Tibial nerve (tissue), 4 donors: ENCODE measurements at regions not wholly inside any gene's neighbourhood (a gene's known extent, or its start where the extent isn't known, plus 50 kb on each side); places are given as distances from the start of the nearest gene placed in this dataset.

Source experiments
- DNase-seq, 2 donors: peaks; one replicate each; pipeline ENCODE4 v3.0.0-alpha.2; 2019; ENCODE audit warnings: low spot score in 2 of 2
- H3K27ac ChIP-seq, 4 donors: fragments of 200-600 bp; sonication (generic) in 3 of 4; one replicate each; pipeline ENCODE4 v1.5.1; 2017 to 2019; ENCODE audit warnings: mild to moderate bottlenecking in 1 of 4
- H3K27me3 ChIP-seq, 2 donors: fragments of 200-600 bp; sonication (generic) in 1 of 2; one replicate each; pipeline versions ENCODE4 v1.5.1 to v1.6.0; 2017 to 2019
- H3K36me3 ChIP-seq, 3 donors: fragments of 200-600 bp; sonication (generic); one replicate each; pipeline ENCODE4 v1.5.1; 2018 to 2019
- H3K4me1 ChIP-seq, 4 donors: fragments of 200-600 bp; sonication (generic) in 3 of 4; one replicate each; pipeline ENCODE4 v1.5.1; 2017 to 2019
- H3K4me3 ChIP-seq, 4 donors: fragments of 200-600 bp; sonication (generic) in 3 of 4; one replicate each; pipeline ENCODE4 v1.5.1; 2017 to 2019; ENCODE audit warnings: mild to moderate bottlenecking in 1 of 4, moderate library complexity in 1 of 4
- H3K9me3 ChIP-seq, 4 donors: fragments of 200-600 bp; sonication (generic) in 3 of 4; one replicate each; pipeline ENCODE4 v1.5.1; 2017 to 2019
- EP300 ChIP-seq, 2 donors: sonication (generic); formaldehyde crosslinking; IDR thresholded peaks; one replicate each; pipeline ENCODE4 v1.6.1; 2017; ENCODE audit warnings: antibody characterized with exemption in 2 of 2, mild to moderate bottlenecking in 1 of 2
- POLR2A ChIP-seq, 2 donors: fragments of 450-650 bp; IDR thresholded peaks; one replicate each; pipeline ENCODE4 v1.6.1; 2017; ENCODE audit warnings: antibody characterized with exemption in 2 of 2, mild to moderate bottlenecking in 2 of 2, moderate library complexity in 2 of 2
- WGBS, 2 donors: methylation state at CpG; one replicate each; pipeline ENCODE4 v1.1.5; 2018; 5-methylcytosine and 5-hydroxymethylcytosine counted together
- TF ChIP-seq, protein P1 (sequence below), 5 experiments: fragments of 200-600 bp in 3 of 5; fragments of 450-650 bp in 2 of 5; sonication (generic) in 3 of 5; IDR thresholded peaks; one replicate each; pipeline ENCODE4 v1.5.1; 2016 to 2019; ENCODE audit warnings: antibody characterized with exemption in 5 of 5, mild to moderate bottlenecking in 3 of 5, moderate library complexity in 2 of 5

DNA sequence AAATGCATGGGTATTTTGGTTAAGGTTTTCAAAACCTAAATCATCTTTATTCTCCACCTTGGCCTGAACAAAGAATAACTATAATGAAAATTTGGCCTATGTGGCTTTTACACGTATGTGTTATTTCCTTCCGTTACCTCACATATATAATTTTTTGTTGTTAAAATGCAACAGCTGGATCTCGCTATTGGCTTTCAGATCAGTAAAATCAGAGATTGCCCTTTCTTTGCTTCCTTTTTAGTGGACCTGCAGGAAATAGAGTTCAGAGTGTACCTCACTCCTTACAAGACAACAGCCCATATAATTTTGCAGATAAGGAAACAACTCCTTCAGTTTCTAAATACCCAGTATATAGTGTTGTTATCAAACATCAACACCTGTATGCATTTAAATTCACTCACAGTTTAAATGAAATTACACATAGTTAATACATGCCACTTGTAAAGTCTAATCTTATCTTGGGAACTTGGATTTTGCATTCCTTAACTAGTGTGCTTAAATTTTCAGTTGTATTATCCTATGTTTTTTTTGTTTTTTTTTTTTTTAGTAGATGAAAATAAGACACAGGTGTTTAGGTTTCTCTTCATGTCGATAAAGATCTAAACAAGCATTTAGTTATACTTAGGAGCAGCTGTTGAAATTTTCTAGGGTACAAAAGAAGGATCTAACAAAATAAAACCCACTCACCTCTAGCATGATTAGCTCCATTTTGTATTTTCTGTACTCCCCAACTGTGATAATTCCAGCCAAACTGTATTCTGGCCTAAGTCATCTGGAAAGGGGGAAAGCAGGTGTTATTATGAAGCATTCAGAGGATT lies 96.2 kb upstream of the SPRY1 start:
- Histone ChIP-seq H3K9me3 (no peaks in the 10 kb centered on the region), H3K4me1 (peaks cover 0 to 29% (median 3%) of the 10 kb centered on the region in 4 donors), H3K27ac (no peak overlapping the region), H3K36me3 (no peaks in the 10 kb centered on the region), H3K4me3 (no peak overlapping the region), H3K27me3 (no peaks in the 10 kb centered on the region)
- 85 to 86% methylated on average over 4 of the region's 4 CpGs for WGBS, 2 donors
- DNase-seq = no peak
- no peak for TF ChIP-seq POLR2A (IDR thresholded peaks at IDR 0.05)

DNA sequence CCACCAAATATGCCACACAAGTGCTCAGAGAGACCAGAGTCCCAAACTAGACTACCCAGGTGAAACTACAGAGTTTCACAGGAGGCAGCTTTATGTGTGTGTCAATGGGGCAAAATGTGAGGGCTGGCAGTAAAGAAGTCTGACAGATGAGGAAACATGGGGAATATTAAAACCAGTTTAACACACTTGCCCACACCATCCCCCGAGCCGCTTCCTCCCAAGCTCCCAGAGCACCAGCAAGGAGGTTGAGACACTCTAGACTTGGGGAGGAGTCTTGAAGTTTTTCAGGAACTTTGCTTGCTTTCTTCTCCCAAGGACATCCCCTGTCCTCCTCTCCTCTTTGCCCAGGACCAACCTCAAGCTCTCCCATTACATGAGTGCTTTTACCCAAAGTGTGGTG lies 94.7 kb upstream of the SPRY1 start:
- H3K4me3 ChIP-seq = no peak overlapping the region
- DNase-seq = no peak
- H3K9me3 ChIP-seq = no peaks in the 10 kb centered on the region
- peaks cover 0 to 26% (median 3%) of the 10 kb centered on the region in 4 donors for H3K4me1 ChIP-seq
- 92 to 97% methylated on average over 2 of the region's 2 CpGs for WGBS, 2 donors
- no peaks in the 10 kb centered on the region for H3K36me3 ChIP-seq
- no peak for TF ChIP-seq POLR2A (IDR thresholded peaks at IDR 0.05)
- TF ChIP-seq EP300 (IDR thresholded peaks at IDR 0.05) = no peak
- TF ChIP-seq, protein P1, sequence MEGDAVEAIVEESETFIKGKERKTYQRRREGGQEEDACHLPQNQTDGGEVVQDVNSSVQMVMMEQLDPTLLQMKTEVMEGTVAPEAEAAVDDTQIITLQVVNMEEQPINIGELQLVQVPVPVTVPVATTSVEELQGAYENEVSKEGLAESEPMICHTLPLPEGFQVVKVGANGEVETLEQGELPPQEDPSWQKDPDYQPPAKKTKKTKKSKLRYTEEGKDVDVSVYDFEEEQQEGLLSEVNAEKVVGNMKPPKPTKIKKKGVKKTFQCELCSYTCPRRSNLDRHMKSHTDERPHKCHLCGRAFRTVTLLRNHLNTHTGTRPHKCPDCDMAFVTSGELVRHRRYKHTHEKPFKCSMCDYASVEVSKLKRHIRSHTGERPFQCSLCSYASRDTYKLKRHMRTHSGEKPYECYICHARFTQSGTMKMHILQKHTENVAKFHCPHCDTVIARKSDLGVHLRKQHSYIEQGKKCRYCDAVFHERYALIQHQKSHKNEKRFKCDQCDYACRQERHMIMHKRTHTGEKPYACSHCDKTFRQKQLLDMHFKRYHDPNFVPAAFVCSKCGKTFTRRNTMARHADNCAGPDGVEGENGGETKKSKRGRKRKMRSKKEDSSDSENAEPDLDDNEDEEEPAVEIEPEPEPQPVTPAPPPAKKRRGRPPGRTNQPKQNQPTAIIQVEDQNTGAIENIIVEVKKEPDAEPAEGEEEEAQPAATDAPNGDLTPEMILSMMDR (IDR thresholded peaks at IDR 0.05) = no peak
- H3K27ac ChIP-seq = no peak overlapping the region
- no peaks in the 10 kb centered on the region for H3K27me3 ChIP-seq

DNA sequence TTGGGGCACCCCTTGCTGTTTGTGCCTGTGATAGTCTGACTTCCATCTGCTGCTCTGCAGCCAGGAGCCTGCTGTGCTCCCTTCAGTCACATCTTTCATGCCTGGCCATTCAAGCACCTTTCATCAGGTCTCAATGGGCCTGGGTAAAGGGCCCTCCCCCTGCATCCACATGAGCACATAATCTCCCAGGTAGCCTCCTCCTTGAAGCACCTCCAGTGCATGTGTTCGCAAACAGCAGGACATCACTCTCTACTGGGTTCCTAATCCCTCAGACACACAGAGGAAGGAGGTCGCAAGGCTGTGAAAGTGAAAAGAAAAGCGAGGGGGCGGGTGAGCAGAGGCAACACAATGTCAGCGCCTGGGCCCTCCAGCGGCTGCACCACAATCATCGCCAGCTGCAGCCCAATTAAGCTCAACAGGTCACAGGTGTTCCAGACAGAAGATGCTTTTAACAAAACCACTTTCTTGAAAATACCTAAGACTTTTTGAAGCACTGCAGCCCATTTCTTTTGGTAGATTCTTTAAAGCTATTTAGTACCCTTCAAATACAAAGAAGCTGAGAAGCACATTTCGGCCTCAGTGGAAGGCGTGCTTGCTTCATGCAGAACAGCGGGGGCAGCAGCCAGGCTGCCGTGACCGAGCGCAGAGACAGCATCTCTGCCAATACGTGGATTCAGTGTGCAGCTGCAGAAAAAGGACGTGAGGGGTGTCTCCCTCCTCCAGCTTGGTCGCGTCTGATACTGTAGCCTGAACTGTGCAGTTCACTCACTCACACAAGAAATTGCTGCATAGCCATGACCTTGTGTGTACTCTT lies 92.2 kb upstream of the SPRY1 start:
- H3K27ac ChIP-seq = no peak overlapping the region
- no peaks in the 10 kb centered on the region for H3K36me3 ChIP-seq
- peaks cover 0 to 11% (median 3%) of the 10 kb centered on the region in 4 donors for H3K4me1 ChIP-seq
- 68 to 77% methylated on average over 17 of the region's 17 CpGs for WGBS, 2 donors
- H3K4me3 ChIP-seq = no peak overlapping the region
- TF ChIP-seq POLR2A (IDR thresholded peaks at IDR 0.05) = no peak
- TF ChIP-seq, protein P1 (IDR thresholded peaks at IDR 0.05) = no peak
- no peaks in the 10 kb centered on the region for H3K27me3 ChIP-seq
- H3K9me3 ChIP-seq = no peaks in the 10 kb centered on the region
- no peak for DNase-seq

DNA sequence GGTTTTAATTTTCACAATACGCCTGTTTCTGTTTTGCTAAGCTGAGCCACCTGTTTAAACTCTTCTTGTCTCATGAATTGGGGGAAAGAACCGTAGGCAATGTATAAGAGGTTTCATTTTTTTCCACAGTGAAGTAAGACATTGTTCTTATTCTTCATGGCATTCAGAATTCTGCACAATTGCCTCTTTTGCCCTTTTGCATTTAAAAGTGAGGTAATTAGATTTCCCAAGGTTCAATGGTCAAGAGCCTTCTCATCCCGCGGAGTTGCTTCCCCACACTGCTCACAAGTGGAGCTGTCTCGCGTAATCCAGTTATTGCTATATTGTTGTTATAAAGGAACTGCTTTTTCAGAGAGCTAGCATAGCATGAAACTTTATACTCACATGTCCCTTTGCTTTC lies 90.9 kb upstream of the SPRY1 start:
- WGBS, 2 donors = 42 to 52% methylated on average over 6 of the region's 6 CpGs
- Histone ChIP-seq H3K27me3 (no peaks in the 10 kb centered on the region), H3K36me3 (no peaks in the 10 kb centered on the region), H3K27ac (no peak overlapping the region), H3K4me1 (peaks cover 0 to 5% (median 0%) of the 10 kb centered on the region in 4 donors), H3K9me3 (no peaks in the 10 kb centered on the region), H3K4me3 (no peak overlapping the region)
- TF ChIP-seq POLR2A (IDR thresholded peaks at IDR 0.05) (no peak), EP300 (IDR thresholded peaks at IDR 0.05) (no peak)
- DNase-seq = no peak

DNA sequence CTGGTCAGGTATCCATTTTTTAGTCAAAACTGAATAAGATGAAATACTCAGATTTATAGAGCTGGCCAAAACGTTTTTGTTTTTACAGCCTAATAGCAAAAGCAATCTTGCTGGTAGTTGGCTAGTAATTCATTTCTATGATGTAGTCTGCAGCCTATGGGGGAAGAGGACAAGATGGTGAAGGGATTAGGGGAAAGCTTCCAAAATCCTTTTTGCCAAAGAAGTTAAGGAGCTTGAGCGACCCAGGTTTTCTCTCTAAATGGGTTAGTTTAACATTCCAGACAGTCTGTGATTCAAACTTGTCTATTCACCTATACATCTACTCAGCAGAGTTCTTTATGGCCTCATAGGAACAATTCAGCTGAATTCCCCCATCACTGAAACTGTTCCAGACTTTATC lies 89.8 kb upstream of the SPRY1 start:
- DNase-seq = no peak
- H3K4me3 ChIP-seq = no peak overlapping the region
- no peak overlapping the region for H3K27ac ChIP-seq
- 70 to 77% methylated on average over 2 of the region's 2 CpGs for WGBS, 2 donors
- no peaks in the 10 kb centered on the region for H3K27me3 ChIP-seq
- no peak for TF ChIP-seq EP300 (IDR thresholded peaks at IDR 0.05)
- no peak for TF ChIP-seq POLR2A (IDR thresholded peaks at IDR 0.05)
- TF ChIP-seq, protein P1 (IDR thresholded peaks at IDR 0.05) = no peak
- H3K9me3 ChIP-seq = no peaks in the 10 kb centered on the region
- H3K36me3 ChIP-seq = no peaks in the 10 kb centered on the region
- H3K4me1 ChIP-seq = peaks cover 0 to 5% (median 0%) of the 10 kb centered on the region in 4 donors

DNA sequence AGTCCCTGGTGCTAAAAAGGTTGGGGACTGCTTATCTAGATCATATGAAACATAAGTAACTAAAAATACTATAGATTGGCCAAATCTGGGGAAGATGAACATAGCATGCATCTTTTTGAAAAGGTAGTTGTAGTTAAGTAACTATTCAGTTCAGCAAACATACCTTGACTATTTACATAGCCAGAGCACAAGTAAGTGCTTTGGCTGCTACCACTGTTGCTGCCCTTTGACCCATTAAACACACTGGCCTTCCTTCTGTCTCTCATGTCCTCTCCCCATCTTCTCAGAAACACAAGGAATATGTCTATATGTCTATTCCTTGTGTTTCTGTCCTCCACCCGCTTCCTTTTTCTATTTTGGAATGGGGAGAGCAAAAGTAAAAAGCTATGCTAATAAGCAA lies 87.9 kb upstream of the SPRY1 start:
- no peaks in the 10 kb centered on the region for H3K27me3 ChIP-seq
- no peaks in the 10 kb centered on the region for H3K9me3 ChIP-seq
- DNase-seq = no peak
- H3K36me3 ChIP-seq = peaks cover 0 to 4% (median 0%) of the 10 kb centered on the region in 3 donors
- no peak overlapping the region for H3K27ac ChIP-seq
- 100% methylated on average over 1 of the region's 1 CpG for WGBS, 2 donors
- H3K4me3 ChIP-seq = no peak overlapping the region
- H3K4me1 ChIP-seq = peaks cover 0 to 5% (median 0%) of the 10 kb centered on the region in 4 donors
- TF ChIP-seq POLR2A (IDR thresholded peaks at IDR 0.05) = no peak
- no peak for TF ChIP-seq EP300 (IDR thresholded peaks at IDR 0.05)
- TF ChIP-seq, protein P1 (IDR thresholded peaks at IDR 0.05) = no peak
